IMR-90 (cell line): ENCODE measurements at regions not wholly inside any gene's neighbourhood (a gene's known extent, or its start where the extent isn't known, plus 50 kb on each side); places are given as distances from the start of the nearest gene placed in this dataset.

Experiments used
- ATAC-seq: fragments of 200-7000 bp; cut with Tn5 transposase; 2 replicates; pipeline ENCODE4 v1.9.1; 2020; ENCODE audit warnings: low read depth, mild to moderate bottlenecking, moderate library complexity
- BruUV-seq: library from RNA; stranded (reverse); fragments of 400-500 nt; replicated peaks from 2 replicates; lab custom pipeline; 2021; lab: Mats Ljungman, UMichigan
- CTCF ChIA-PET: fragments of 300-600 bp; formaldehyde crosslinking; extraction: SDS; loops from one replicate; lab custom pipeline; 2021; ENCODE audit warnings: antibody characterized with exemption; lab: Yijun Ruan, JAX
- POLR2A ChIA-PET: fragments of 300-600 bp; sonication (Branson Sonifier 250); formaldehyde crosslinking; loops from one replicate; lab custom pipeline; 2022; ENCODE audit warnings: antibody characterized with exemption; ENCODE audit not compliant: unreplicated experiment; lab: Charles Lee
- DNase-seq: peaks from one replicate; pipeline ENCODE4 v3.0.0; 2013
- H2AFZ ChIP-seq: replicated peaks from 2 replicates; pipeline ENCODE3; 2013; ENCODE audit warnings: low read length, mild to moderate bottlenecking; ENCODE audit not compliant: poor library complexity
- H2AK5ac ChIP-seq: 2 replicates; pipeline ENCODE4 v1.6.1; 2013; ENCODE audit warnings: low read depth, low read length, inconsistent platforms
- H2AK9ac ChIP-seq: replicated peaks from 2 replicates; pipeline ENCODE3; 2013; ENCODE audit warnings: mild to moderate bottlenecking, low read depth, low read length, moderate library complexity; ENCODE audit not compliant: poor library complexity
- H2BK120ac ChIP-seq: 2 replicates; pipeline ENCODE4 v1.6.1; 2013; ENCODE audit warnings: low read depth, low read length, inconsistent platforms
- H2BK15ac ChIP-seq: 3 replicates; pipeline ENCODE4 v1.6.1; 2013; ENCODE audit warnings: low read depth, low read length, inconsistent platforms
- H2BK20ac ChIP-seq: 2 replicates; pipeline ENCODE4 v1.6.1; 2013; ENCODE audit warnings: low read depth, mild to moderate bottlenecking, inconsistent platforms, low read length, moderate library complexity
- H2BK5ac ChIP-seq: 2 replicates; pipeline ENCODE4 v1.6.1; 2013; ENCODE audit warnings: mild to moderate bottlenecking, low read depth, low read length, inconsistent platforms; ENCODE audit not compliant: poor library complexity, severe bottlenecking
- H3K14ac ChIP-seq: replicated peaks from 2 replicates; pipeline ENCODE4 v1.6.1; 2013; ENCODE audit warnings: low read depth, low read length, inconsistent platforms
- H3K18ac ChIP-seq: 2 replicates; pipeline ENCODE4 v1.6.1; 2013; ENCODE audit warnings: low read depth, low read length, control low read depth
- H3K23ac ChIP-seq: 2 replicates; pipeline ENCODE4 v1.6.1; 2013; ENCODE audit warnings: low read depth, low read length, inconsistent platforms
- H3K27ac ChIP-seq: 2 replicates; pipeline ENCODE4 v1.5.1; 2013; ENCODE audit warnings: mild to moderate bottlenecking, control low read depth, low read length; ENCODE audit not compliant: insufficient read depth
- H3K27me3 ChIP-seq: 2 replicates; pipeline ENCODE4 v1.6.1; 2013; ENCODE audit warnings: low read length; ENCODE audit not compliant: control insufficient read depth, insufficient read depth
- H3K36me3 ChIP-seq: 2 replicates; pipeline ENCODE4 v1.6.1; 2013; ENCODE audit warnings: low read length, mixed read lengths; ENCODE audit not compliant: control insufficient read depth, insufficient read depth
- H3K4ac ChIP-seq: 2 replicates; pipeline ENCODE4 v1.6.1; 2013; ENCODE audit warnings: low read depth, low read length, inconsistent platforms
- H3K4me1 ChIP-seq: 2 replicates; pipeline ENCODE4 v1.6.1; 2013; ENCODE audit warnings: low read length, mixed read lengths; ENCODE audit not compliant: control insufficient read depth, insufficient read depth
- H3K4me2 ChIP-seq: 2 replicates; pipeline ENCODE4 v1.6.1; 2013; ENCODE audit warnings: low read depth, mild to moderate bottlenecking, control low read depth, low read length, moderate library complexity
- H3K4me3 ChIP-seq: 2 replicates; pipeline ENCODE4 v1.5.1; 2013; ENCODE audit warnings: low read depth, mild to moderate bottlenecking, control low read depth, low read length, moderate library complexity; ENCODE audit not compliant: insufficient read depth
- H3K56ac ChIP-seq: 2 replicates; pipeline ENCODE4 v1.6.1; 2013; ENCODE audit warnings: low read length, inconsistent platforms; ENCODE audit not compliant: insufficient read depth; ENCODE audit errors: extremely low read depth
- H3K79me1 ChIP-seq, 2 experiments: 2 replicates each; pipeline ENCODE4 v1.6.1; 2013; ENCODE audit warnings: low read length in 2 of 2, inconsistent platforms in 1 of 2, low read depth in 1 of 2
- H3K9ac ChIP-seq: 2 replicates; pipeline ENCODE4 v1.6.1; 2013; ENCODE audit warnings: low read depth, low read length, control low read depth
- H3K9me1 ChIP-seq: 2 replicates; pipeline ENCODE4 v1.6.1; 2013; ENCODE audit warnings: low read length, inconsistent platforms; ENCODE audit not compliant: insufficient read depth
- H3K9me3 ChIP-seq: 2 replicates; pipeline ENCODE4 v1.6.1; 2013; ENCODE audit warnings: low read length; ENCODE audit not compliant: control insufficient read depth, insufficient read depth
- H4K20me1 ChIP-seq: 2 replicates; pipeline ENCODE4 v1.6.1; 2013; ENCODE audit warnings: low read length, inconsistent platforms; ENCODE audit not compliant: insufficient read depth
- H4K5ac ChIP-seq: 2 replicates; pipeline ENCODE4 v1.6.1; 2013; ENCODE audit warnings: mild to moderate bottlenecking, low read depth, low read length, control low read depth
- H4K8ac ChIP-seq, 2 experiments: 2 replicates each; pipeline ENCODE4 v1.6.1; 2013; ENCODE audit warnings: low read depth in 2 of 2, low read length in 2 of 2, control low read depth in 1 of 2, inconsistent platforms in 1 of 2
- H4K91ac ChIP-seq: 2 replicates; pipeline ENCODE4 v1.6.1; 2013; ENCODE audit warnings: low read depth, low read length, inconsistent platforms; ENCODE audit not compliant: insufficient read depth
- CEBPB ChIP-seq: IDR thresholded peaks from 2 replicates; pipeline ENCODE4 v1.6.1; 2012; ENCODE audit warnings: low read depth, low read length, improper control_type of control experiment
- CHD1 ChIP-seq: IDR thresholded peaks from 2 replicates; pipeline ENCODE4 v1.6.1; 2012; ENCODE audit warnings: low read depth, low read length, improper control_type of control experiment
- FOS ChIP-seq: fragments of 150-350 bp; IDR thresholded peaks from 2 replicates; pipeline ENCODE4 v1.6.1; 2016; ENCODE audit warnings: low read depth, low read length
- MAFK ChIP-seq: IDR thresholded peaks from 2 replicates; pipeline ENCODE4 v1.6.1; 2012; ENCODE audit warnings: low read depth, low read length, improper control_type of control experiment
- MAZ ChIP-seq: IDR thresholded peaks from 2 replicates; pipeline ENCODE4 v1.6.1; 2012; ENCODE audit warnings: low read depth, mild to moderate bottlenecking, low read length, improper control_type of control experiment, moderate library complexity, borderline replicate concordance
- MXI1 ChIP-seq: IDR thresholded peaks from 2 replicates; pipeline ENCODE4 v1.6.1; 2012; ENCODE audit warnings: low read depth, mild to moderate bottlenecking, low read length, moderate library complexity, borderline replicate concordance
- NFE2L2 ChIP-seq: fragments of 150-350 bp; IDR thresholded peaks from 2 replicates; pipeline ENCODE4 v1.6.1; 2016; ENCODE audit warnings: low read depth, mild to moderate bottlenecking, low read length
- RAD21 ChIP-seq: IDR thresholded peaks from 2 replicates; pipeline ENCODE4 v1.6.1; 2012; ENCODE audit warnings: low read length, improper control_type of control experiment
- RCOR1 ChIP-seq: IDR thresholded peaks from 2 replicates; pipeline ENCODE4 v1.6.1; 2012; ENCODE audit warnings: mild to moderate bottlenecking, low read length, improper control_type of control experiment; ENCODE audit not compliant: insufficient replicate concordance
- RFX5 ChIP-seq: IDR thresholded peaks from 2 replicates; pipeline ENCODE4 v1.8.0; 2012; ENCODE audit warnings: low read depth, mild to moderate bottlenecking, low read length, moderate library complexity
- SMC3 ChIP-seq: fragments of 150-350 bp; IDR thresholded peaks from 2 replicates; pipeline ENCODE4 v1.6.1; 2016; ENCODE audit warnings: low read depth, mild to moderate bottlenecking, antibody characterized with exemption, low read length, moderate library complexity
- USF2 ChIP-seq: fragments of 150-350 bp; IDR thresholded peaks from 2 replicates; pipeline ENCODE4 v1.6.1; 2017; ENCODE audit warnings: mild to moderate bottlenecking, antibody characterized with exemption, low read length, low read depth
- WGBS, 2 experiments: methylation state at CpG; one replicate each; pipeline versions ENCODE4 v1.1.5 to v1.1.7; 2013; ENCODE audit warnings: missing lambda C conversion rate in 2 of 2; ENCODE audit not compliant: insufficient read length in 1 of 2; ENCODE audit errors: extremely low coverage in 2 of 2; 5-methylcytosine and 5-hydroxymethylcytosine counted together
- dilution Hi-C: fragments of 300-500 bp; cut with HindIII; formaldehyde crosslinking; loops from one replicate; pipeline ENCODE4 v1.14.3; 2018; ENCODE audit warnings: low sequenced_read_pairs; ENCODE audit not compliant: unreplicated experiment
- in situ Hi-C: fragments of 300-500 bp; cut with MboI; formaldehyde crosslinking; loops from 3 replicates; pipeline ENCODE4 v1.14.3; 2019; ENCODE audit warnings: low sequenced_read_pairs, inconsistent platforms, mixed read lengths
- intact Hi-C: fragments of 100-400 bp; cut with micrococcal nuclease; formaldehyde crosslinking; loops from 2 replicates; pipeline ENCODE4 v1.10.0; 2022
- TF ChIP-seq, protein P1 (sequence below): conservative IDR thresholded peaks from 2 replicates; pipeline ENCODE4 v1.5.1; 2012; ENCODE audit warnings: mild to moderate bottlenecking, low read depth, low read length, improper control_type of control experiment
- TF ChIP-seq, protein P2 (sequence below): fragments of 150-350 bp; IDR thresholded peaks from 2 replicates; pipeline ENCODE4 v1.6.1; 2016; ENCODE audit warnings: low read depth, mild to moderate bottlenecking, low read length, moderate library complexity, borderline replicate concordance

DNA sequence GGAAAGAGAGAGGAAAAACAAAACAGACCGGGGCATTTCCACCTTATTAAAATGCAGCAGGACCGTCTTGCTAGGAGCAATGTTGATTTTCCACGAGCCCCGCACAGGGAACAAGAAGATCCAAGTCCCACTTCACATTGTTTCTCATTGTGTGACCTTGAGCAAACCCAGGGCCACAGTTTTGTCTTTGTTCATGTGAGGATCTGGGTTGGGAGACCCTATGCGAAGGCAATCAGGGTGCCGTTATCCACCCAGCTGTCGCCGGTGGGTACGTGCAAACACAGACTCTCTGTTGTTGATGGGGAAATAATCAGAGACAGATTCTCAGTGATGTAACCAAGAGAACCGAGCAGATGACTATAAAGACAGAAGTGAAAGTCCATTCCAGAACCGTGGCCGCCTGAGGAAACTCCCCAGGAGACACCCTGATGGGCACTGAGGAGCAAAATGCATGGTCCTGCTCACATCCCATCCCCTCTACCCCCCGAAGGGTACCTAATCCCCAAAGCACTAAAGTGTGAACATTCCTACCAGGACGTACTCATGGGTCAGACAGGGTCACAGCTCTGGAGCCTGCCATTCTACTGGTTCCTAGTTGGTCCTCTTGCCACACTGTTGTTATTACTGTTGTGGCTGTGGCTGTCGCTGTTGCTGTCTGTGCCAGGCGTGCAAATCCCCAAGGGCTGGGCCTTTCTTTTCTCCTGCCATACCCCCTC lies 102.7 kb upstream of the RBPJ start:
- TF ChIP-seq, protein P1, sequence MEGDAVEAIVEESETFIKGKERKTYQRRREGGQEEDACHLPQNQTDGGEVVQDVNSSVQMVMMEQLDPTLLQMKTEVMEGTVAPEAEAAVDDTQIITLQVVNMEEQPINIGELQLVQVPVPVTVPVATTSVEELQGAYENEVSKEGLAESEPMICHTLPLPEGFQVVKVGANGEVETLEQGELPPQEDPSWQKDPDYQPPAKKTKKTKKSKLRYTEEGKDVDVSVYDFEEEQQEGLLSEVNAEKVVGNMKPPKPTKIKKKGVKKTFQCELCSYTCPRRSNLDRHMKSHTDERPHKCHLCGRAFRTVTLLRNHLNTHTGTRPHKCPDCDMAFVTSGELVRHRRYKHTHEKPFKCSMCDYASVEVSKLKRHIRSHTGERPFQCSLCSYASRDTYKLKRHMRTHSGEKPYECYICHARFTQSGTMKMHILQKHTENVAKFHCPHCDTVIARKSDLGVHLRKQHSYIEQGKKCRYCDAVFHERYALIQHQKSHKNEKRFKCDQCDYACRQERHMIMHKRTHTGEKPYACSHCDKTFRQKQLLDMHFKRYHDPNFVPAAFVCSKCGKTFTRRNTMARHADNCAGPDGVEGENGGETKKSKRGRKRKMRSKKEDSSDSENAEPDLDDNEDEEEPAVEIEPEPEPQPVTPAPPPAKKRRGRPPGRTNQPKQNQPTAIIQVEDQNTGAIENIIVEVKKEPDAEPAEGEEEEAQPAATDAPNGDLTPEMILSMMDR, result no peak
- no peak for TF ChIP-seq CEBPB
- no peak for TF ChIP-seq RFX5
- no peak for TF ChIP-seq MAFK
- no peak for TF ChIP-seq MAZ
- TF ChIP-seq CHD1, result no peak
- no peak for TF ChIP-seq FOS
- no peak for TF ChIP-seq RAD21
- TF ChIP-seq MXI1, result no peak
- TF ChIP-seq SMC3, result no peak
- TF ChIP-seq NFE2L2, result no peak
- TF ChIP-seq USF2, result no peak
- TF ChIP-seq RCOR1, result no peak
- TF ChIP-seq, protein P2, sequence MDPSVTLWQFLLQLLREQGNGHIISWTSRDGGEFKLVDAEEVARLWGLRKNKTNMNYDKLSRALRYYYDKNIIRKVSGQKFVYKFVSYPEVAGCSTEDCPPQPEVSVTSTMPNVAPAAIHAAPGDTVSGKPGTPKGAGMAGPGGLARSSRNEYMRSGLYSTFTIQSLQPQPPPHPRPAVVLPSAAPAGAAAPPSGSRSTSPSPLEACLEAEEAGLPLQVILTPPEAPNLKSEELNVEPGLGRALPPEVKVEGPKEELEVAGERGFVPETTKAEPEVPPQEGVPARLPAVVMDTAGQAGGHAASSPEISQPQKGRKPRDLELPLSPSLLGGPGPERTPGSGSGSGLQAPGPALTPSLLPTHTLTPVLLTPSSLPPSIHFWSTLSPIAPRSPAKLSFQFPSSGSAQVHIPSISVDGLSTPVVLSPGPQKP, result no peak
- H3K56ac ChIP-seq, result no peak overlapping the region
- 68% methylated on average over 3 of the region's 16 CpGs; no CpG with 5 or more reads in 1 of the 2 experiments for WGBS, 2 experiments
- ATAC-seq, result no peak
- dilution Hi-C loops (no loop called here), intact Hi-C loops (no loop called here), in situ Hi-C loops (no loop called here)
- no peak overlapping the region for H2BK5ac ChIP-seq
- no peaks in the 10 kb centered on the region for H3K79me1 ChIP-seq
- peaks cover 2% of the 10 kb centered on the region; the same call in 1 of the 2 replicates for H3K27me3 ChIP-seq
- H2BK120ac ChIP-seq, result peak overlapping the region; percentile 46
- no peak overlapping the region; the same call in 1 of the 2 replicates for H4K5ac ChIP-seq
- peak overlapping the region; percentile 60 for H4K91ac ChIP-seq
- ChIA-PET POLR2A (no interaction called here), CTCF (interaction anchor here (1.1 kb wide), 2 partner anchors 107 to 143 kb away, joined by 3 to 4 read pairs; no protein-coding TSS in a partner anchor)
- peak overlapping the region; percentile 61 for H2AFZ ChIP-seq
- H3K9me3 ChIP-seq, result no peaks in the 10 kb centered on the region
- no TSS peak for BruUV-seq
- no peaks in the 10 kb centered on the region for H4K20me1 ChIP-seq
- H2AK9ac ChIP-seq, result peak overlapping the region; percentile 50
- H2BK20ac ChIP-seq, result peak overlapping the region; percentile 25; the same call in 1 of the 2 replicates
- H3K9ac ChIP-seq, result no peak overlapping the region
- no peak for DNase-seq
- H3K4ac ChIP-seq, result peak overlapping the region; percentile 40; the same call in 1 of the 2 replicates
- no peak overlapping the region for H3K4me2 ChIP-seq
- no peaks in the 10 kb centered on the region for H3K9me1 ChIP-seq
- peak overlapping the region; percentile 87 for H2AK5ac ChIP-seq
- no peak overlapping the region for H4K8ac ChIP-seq
- H3K27ac ChIP-seq, result no peak overlapping the region
- H3K14ac ChIP-seq, result 0 out of 2 replicates have a peak overlapping the region, but pooled peaks have one; percentile 52
- H2BK15ac ChIP-seq, result peak overlapping the region; percentile 74; the same call in 1 of the 3 replicates
- no peaks in the 10 kb centered on the region for H3K36me3 ChIP-seq
- H3K18ac ChIP-seq, result peak overlapping the region; percentile 16; the same call in 1 of the 2 replicates
- H3K4me1 ChIP-seq, result peaks cover 9% of the 10 kb centered on the region
- 0 out of 2 replicates have a peak overlapping the region, but pooled peaks have one; percentile 28 for H3K23ac ChIP-seq
- no peak overlapping the region for H3K4me3 ChIP-seq
